ENCODE measurements at regions not wholly inside any gene's neighbourhood (a gene's known extent, or its start where the extent isn't known, plus 50 kb on each side); places are given as distances from the start of the nearest gene placed in this dataset.

DNA sequence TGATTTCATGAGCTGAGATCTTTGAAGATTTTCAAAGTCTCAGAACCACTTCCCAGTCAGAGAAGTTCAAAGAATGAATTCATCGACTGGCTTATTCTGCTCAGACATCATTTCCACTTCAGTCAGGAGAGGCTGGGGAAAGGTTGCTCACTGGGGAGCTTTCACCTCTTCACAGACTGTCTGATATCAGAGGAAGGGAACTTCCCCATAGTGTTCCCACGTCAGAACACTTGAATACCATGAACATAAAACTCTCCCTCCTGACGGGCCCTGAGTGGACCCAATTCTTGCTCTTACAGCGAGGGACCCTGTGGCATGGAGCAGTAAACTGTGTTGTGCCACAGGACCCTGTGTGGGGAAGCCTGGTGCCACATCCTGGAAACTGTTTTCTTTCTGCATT, 492.6 kb downstream of the COG6 start:
- H3K4me2 ChIP-seq (ENCODE audit: low read depth, low read length, poor library complexity, severe bottlenecking) = no peak overlapping the region
- no peaks in the 10 kb centered on the region for H3K27me3 ChIP-seq (ENCODE audit: low read length)
- no peak overlapping the region for H2AFZ ChIP-seq (ENCODE audit: low read depth, low read length, severe bottlenecking)
- no peaks in the 10 kb centered on the region for H4K20me1 ChIP-seq (ENCODE audit: low read depth, low read length)
- H3K9ac ChIP-seq (ENCODE audit: low read length) = no peak overlapping the region
- no peaks in the 10 kb centered on the region for H3K36me3 ChIP-seq (ENCODE audit: low read length)
- H3K27ac ChIP-seq (ENCODE audit: low read depth, low read length) = no peak overlapping the region
- TF ChIP-seq, protein P1, sequence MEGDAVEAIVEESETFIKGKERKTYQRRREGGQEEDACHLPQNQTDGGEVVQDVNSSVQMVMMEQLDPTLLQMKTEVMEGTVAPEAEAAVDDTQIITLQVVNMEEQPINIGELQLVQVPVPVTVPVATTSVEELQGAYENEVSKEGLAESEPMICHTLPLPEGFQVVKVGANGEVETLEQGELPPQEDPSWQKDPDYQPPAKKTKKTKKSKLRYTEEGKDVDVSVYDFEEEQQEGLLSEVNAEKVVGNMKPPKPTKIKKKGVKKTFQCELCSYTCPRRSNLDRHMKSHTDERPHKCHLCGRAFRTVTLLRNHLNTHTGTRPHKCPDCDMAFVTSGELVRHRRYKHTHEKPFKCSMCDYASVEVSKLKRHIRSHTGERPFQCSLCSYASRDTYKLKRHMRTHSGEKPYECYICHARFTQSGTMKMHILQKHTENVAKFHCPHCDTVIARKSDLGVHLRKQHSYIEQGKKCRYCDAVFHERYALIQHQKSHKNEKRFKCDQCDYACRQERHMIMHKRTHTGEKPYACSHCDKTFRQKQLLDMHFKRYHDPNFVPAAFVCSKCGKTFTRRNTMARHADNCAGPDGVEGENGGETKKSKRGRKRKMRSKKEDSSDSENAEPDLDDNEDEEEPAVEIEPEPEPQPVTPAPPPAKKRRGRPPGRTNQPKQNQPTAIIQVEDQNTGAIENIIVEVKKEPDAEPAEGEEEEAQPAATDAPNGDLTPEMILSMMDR (IDR thresholded peaks at IDR 0.05; ENCODE audit: insufficient read depth, low read length, poor library complexity, severe bottlenecking) = no peak
- no peak for TF ChIP-seq EZH2phosphoT487 (conservative IDR thresholded peaks at IDR 0.05; ENCODE audit: low read length)
- no peaks in the 10 kb centered on the region for H3K79me2 ChIP-seq (ENCODE audit: insufficient read depth, low read length)
- H3F3A ChIP-seq (ENCODE audit: insufficient read depth) = no peaks in the 10 kb centered on the region
- H3K4me3 ChIP-seq (ENCODE audit: insufficient read depth, low read length, poor library complexity, severe bottlenecking) = no peak overlapping the region
- H3K9me3 ChIP-seq (ENCODE audit: insufficient read depth, low read length) = no peaks in the 10 kb centered on the region
- H3K9me2 ChIP-seq (replicated peaks; ENCODE audit: insufficient read depth, low read length) = no peaks in the 10 kb centered on the region

DNA sequence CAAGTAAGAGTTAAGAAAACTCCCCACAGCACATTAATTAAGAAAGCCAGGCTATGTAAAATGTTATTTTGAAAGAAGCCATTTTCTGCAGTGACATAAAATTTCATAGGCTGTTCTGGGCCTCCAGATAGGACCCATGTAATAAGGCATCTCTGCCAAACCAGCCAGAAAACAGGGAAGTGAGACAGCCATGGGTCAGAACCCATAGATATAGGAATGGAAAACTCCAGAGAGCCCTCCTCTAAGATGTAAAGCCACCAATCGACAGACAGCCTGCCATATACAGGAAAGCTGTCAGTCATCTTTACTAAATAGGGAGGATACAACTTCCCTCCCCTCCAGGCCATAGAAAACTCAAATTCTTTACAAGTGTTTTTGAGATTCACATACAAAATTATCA, 493.3 kb downstream of the COG6 start:
- H3K4me3 ChIP-seq (ENCODE audit: insufficient read depth, low read length, poor library complexity, severe bottlenecking) = no peak overlapping the region
- no peaks in the 10 kb centered on the region for H3K79me2 ChIP-seq (ENCODE audit: insufficient read depth, low read length)
- H3K27ac ChIP-seq (ENCODE audit: low read depth, low read length) = no peak overlapping the region
- TF ChIP-seq, protein P1 (IDR thresholded peaks at IDR 0.05; ENCODE audit: insufficient read depth, low read length, poor library complexity, severe bottlenecking) = no peak
- TF ChIP-seq EZH2phosphoT487 (conservative IDR thresholded peaks at IDR 0.05; ENCODE audit: low read length) = no peak
- H2AFZ ChIP-seq (ENCODE audit: low read depth, low read length, severe bottlenecking) = no peak overlapping the region
- H4K20me1 ChIP-seq (ENCODE audit: low read depth, low read length) = no peaks in the 10 kb centered on the region
- no peaks in the 10 kb centered on the region for H3K9me3 ChIP-seq (ENCODE audit: insufficient read depth, low read length)
- no peaks in the 10 kb centered on the region for H3K27me3 ChIP-seq (ENCODE audit: low read length)
- H3F3A ChIP-seq (ENCODE audit: insufficient read depth) = no peaks in the 10 kb centered on the region
- no peak overlapping the region for H3K9ac ChIP-seq (ENCODE audit: low read length)
- H3K4me2 ChIP-seq (ENCODE audit: low read depth, low read length, poor library complexity, severe bottlenecking) = no peak overlapping the region
- no peaks in the 10 kb centered on the region for H3K36me3 ChIP-seq (ENCODE audit: low read length)
- no peaks in the 10 kb centered on the region for H3K9me2 ChIP-seq (replicated peaks; ENCODE audit: insufficient read depth, low read length)

DNA sequence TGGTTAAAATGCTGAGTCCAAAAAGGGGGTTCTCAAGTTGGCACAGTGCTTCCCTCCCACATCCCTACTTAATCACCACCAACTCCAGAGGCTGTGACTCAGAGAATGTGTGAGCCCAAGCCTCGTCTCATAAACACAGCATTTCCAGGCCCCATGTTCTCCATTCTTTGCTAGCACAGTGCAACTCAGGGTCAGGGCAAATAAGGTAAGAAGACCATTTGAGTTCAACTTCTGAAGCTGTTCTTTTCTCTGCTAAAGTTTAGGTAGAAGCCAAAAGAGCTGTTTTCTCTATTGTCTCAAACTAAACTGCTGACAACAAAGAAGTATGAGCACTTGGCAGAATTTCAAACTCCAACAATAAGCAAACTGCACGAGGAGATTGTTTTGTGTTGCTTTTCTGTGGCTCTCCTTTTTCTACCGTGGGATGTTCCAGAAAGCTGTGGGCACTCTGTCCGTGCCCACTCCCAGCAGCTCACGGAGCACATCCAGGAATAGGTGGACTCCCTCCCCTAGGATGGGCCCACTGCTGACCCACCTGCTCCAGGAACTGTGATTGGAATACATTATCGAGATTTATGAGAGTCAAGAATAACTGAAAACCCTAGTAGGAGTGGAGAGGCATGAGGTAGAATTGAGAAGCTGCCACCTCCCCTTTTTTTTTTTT, 494.3 kb downstream of the COG6 start:
- Histone ChIP-seq H3K9me2 (replicated peaks; ENCODE audit: insufficient read depth, low read length) (no peaks in the 10 kb centered on the region), H3K9me3 (ENCODE audit: insufficient read depth, low read length) (no peaks in the 10 kb centered on the region), H3K9ac (ENCODE audit: low read length) (no peak overlapping the region), H3K79me2 (ENCODE audit: insufficient read depth, low read length) (no peaks in the 10 kb centered on the region), H3K36me3 (ENCODE audit: low read length) (no peaks in the 10 kb centered on the region), H3K4me2 (ENCODE audit: low read depth, low read length, poor library complexity, severe bottlenecking) (no peak overlapping the region), H3K4me3 (ENCODE audit: insufficient read depth, low read length, poor library complexity, severe bottlenecking) (no peak overlapping the region), H4K20me1 (ENCODE audit: low read depth, low read length) (no peaks in the 10 kb centered on the region), H3K27me3 (ENCODE audit: low read length) (no peaks in the 10 kb centered on the region), H3K27ac (ENCODE audit: low read depth, low read length) (no peak overlapping the region), H2AFZ (ENCODE audit: low read depth, low read length, severe bottlenecking) (no peak overlapping the region), H3F3A (ENCODE audit: insufficient read depth) (no peaks in the 10 kb centered on the region)
- TF ChIP-seq, protein P1 (IDR thresholded peaks at IDR 0.05; ENCODE audit: insufficient read depth, low read length, poor library complexity, severe bottlenecking) = no peak
- TF ChIP-seq EZH2phosphoT487 (conservative IDR thresholded peaks at IDR 0.05; ENCODE audit: low read length) = no peak

All from SU-DHL-6 (cell line).